ENCODE measurements at regions not wholly inside any gene's neighbourhood (a gene's known extent, or its start where the extent isn't known, plus 50 kb on each side); places are given as distances from the start of the nearest gene placed in this dataset.

GRCh38 chr4:59969909-59970308, 1230.2 kb upstream of the ADGRL3 start:
- Histone ChIP-seq H3K4me1 (no peaks in the 10 kb centered on the region), H3K27ac (no peak overlapping the region), H3K27me3 (no peaks in the 10 kb centered on the region), H3K9me3 (no peaks in the 10 kb centered on the region), H3K4me3 (no peak overlapping the region), H3K36me3 (ENCODE audit: low read depth, missing control alignments) (no peaks in the 10 kb centered on the region)
- TF ChIP-seq POLR2A (IDR thresholded peaks at IDR 0.05) = no peak
- TF ChIP-seq, protein P1, sequence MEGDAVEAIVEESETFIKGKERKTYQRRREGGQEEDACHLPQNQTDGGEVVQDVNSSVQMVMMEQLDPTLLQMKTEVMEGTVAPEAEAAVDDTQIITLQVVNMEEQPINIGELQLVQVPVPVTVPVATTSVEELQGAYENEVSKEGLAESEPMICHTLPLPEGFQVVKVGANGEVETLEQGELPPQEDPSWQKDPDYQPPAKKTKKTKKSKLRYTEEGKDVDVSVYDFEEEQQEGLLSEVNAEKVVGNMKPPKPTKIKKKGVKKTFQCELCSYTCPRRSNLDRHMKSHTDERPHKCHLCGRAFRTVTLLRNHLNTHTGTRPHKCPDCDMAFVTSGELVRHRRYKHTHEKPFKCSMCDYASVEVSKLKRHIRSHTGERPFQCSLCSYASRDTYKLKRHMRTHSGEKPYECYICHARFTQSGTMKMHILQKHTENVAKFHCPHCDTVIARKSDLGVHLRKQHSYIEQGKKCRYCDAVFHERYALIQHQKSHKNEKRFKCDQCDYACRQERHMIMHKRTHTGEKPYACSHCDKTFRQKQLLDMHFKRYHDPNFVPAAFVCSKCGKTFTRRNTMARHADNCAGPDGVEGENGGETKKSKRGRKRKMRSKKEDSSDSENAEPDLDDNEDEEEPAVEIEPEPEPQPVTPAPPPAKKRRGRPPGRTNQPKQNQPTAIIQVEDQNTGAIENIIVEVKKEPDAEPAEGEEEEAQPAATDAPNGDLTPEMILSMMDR (IDR thresholded peaks at IDR 0.05) = no peak
- WGBS, 2 donors = 70 to 79% methylated on average over 3 of the region's 3 CpGs
- intact Hi-C loops (cut with DNase I; ENCODE audit: low total_unique reads) = no loop called here
- DNase-seq = no peak

DNA sequence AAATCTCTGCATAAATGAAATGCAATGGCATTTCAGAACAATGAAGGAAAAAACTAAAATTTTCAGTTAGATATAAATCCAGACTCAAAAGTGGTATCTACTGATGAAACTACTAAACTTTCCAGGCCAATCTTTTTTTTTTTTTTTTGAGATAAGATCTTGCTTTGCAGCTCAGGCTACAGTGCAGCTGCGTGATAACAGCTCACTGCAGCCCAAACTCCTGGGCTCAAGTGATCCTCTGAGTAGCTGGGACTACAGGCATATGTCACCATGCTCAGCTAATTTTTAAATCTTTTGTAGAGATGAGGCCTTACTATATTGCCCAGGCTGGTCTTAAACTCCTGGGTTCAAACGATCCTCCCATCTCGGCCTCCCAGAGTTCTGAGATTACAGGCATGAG, 1228.2 kb upstream of the ADGRL3 start:
- Histone ChIP-seq H3K27ac (no peak overlapping the region), H3K27me3 (no peaks in the 10 kb centered on the region), H3K4me1 (no peaks in the 10 kb centered on the region), H3K36me3 (ENCODE audit: low read depth, missing control alignments) (no peaks in the 10 kb centered on the region), H3K9me3 (no peaks in the 10 kb centered on the region), H3K4me3 (no peak overlapping the region)
- TF ChIP-seq POLR2A (IDR thresholded peaks at IDR 0.05) = no peak
- TF ChIP-seq, protein P1 (IDR thresholded peaks at IDR 0.05) = no peak
- intact Hi-C loops (cut with DNase I; ENCODE audit: low total_unique reads) = no loop called here
- no peak for DNase-seq
- 87 to 90% methylated on average over 3 of the region's 3 CpGs for WGBS, 2 donors

GRCh38 chr4:59973492-59973891, 1226.6 kb upstream of the ADGRL3 start:
- Histone ChIP-seq H3K27ac (no peak overlapping the region), H3K4me1 (no peaks in the 10 kb centered on the region), H3K27me3 (no peaks in the 10 kb centered on the region), H3K9me3 (no peaks in the 10 kb centered on the region), H3K4me3 (no peak overlapping the region), H3K36me3 (ENCODE audit: low read depth, missing control alignments) (no peaks in the 10 kb centered on the region)
- DNase-seq = no peak
- 82 to 84% methylated on average over 1 of the region's 1 CpG for WGBS, 2 donors
- TF ChIP-seq, protein P1 (IDR thresholded peaks at IDR 0.05) = no peak
- TF ChIP-seq POLR2A (IDR thresholded peaks at IDR 0.05) = no peak
- intact Hi-C loops (cut with DNase I; ENCODE audit: low total_unique reads) = no loop called here

DNA sequence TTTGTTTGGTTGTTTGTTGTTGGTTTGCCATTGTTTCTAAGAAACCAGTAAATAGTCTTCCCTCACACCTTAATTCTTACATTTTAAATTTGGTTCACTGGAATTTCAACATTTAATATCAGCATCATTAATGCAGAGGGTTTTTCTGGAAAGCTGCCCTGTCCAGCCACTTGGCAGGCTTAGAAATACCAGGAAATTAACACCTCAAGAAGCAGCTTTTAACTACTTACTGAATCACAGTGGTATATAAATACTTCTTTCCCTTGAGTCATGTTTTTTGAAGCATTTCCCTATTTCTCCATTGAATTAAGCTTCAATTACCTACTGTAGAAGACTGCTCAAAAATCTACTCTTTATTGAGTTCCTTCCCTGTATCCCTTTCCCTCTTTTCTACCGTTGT, 1221.1 kb upstream of the ADGRL3 start:
- TF ChIP-seq, protein P1 (IDR thresholded peaks at IDR 0.05) = no peak
- no peak for TF ChIP-seq POLR2A (IDR thresholded peaks at IDR 0.05)
- Histone ChIP-seq H3K27ac (no peak overlapping the region), H3K27me3 (no peaks in the 10 kb centered on the region), H3K4me3 (no peak overlapping the region), H3K4me1 (no peaks in the 10 kb centered on the region), H3K9me3 (no peaks in the 10 kb centered on the region), H3K36me3 (ENCODE audit: low read depth, missing control alignments) (no peaks in the 10 kb centered on the region)
- no peak for DNase-seq
- intact Hi-C loops (cut with DNase I; ENCODE audit: low total_unique reads) = no loop called here
- WGBS, 2 donors = 68 to 81% methylated on average over 1 of the region's 1 CpG

DNA sequence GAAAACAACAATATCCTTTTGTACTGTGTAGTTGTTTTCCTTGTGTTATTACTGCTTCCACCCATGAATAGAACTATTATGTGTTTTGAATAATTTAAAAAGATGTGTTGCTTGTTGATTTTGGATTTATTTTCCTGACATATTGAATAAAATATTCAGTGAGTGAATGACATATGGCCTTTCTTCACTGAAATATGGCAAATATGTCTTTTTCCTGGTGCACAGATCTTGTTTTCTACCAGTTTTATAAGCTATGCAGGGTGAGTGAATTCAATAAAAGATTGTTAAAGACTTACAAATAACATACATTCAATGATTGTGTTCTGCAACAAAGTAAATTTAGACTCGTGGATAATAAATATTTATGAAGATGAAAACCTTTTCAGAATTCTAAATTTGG, 1216.3 kb upstream of the ADGRL3 start:
- no peak for DNase-seq
- TF ChIP-seq, protein P1 (IDR thresholded peaks at IDR 0.05) = no peak
- no peak for TF ChIP-seq POLR2A (IDR thresholded peaks at IDR 0.05)
- no peaks in the 10 kb centered on the region for H3K27me3 ChIP-seq
- no peak overlapping the region for H3K27ac ChIP-seq
- H3K36me3 ChIP-seq (ENCODE audit: low read depth, missing control alignments) = no peaks in the 10 kb centered on the region
- intact Hi-C loops (cut with DNase I; ENCODE audit: low total_unique reads) = no loop called here
- no peaks in the 10 kb centered on the region for H3K9me3 ChIP-seq
- no peak overlapping the region for H3K4me3 ChIP-seq
- no peaks in the 10 kb centered on the region for H3K4me1 ChIP-seq
- WGBS, 2 donors = 56 to 70% methylated on average over 1 of the region's 1 CpG

Measured in testis (tissue), 2 donors.